GM18505 (cell line): ENCODE measurements at regions not wholly inside any gene's neighbourhood (a gene's known extent, or its start where the extent isn't known, plus 50 kb on each side); places are given as distances from the start of the nearest gene placed in this dataset.
"Not testable (repeated sequence)": the region's sequence is repeated elsewhere in the genome, so short reads cannot be mapped to it uniquely, and the experiment has no call there.

Source experiments
- ATAC-seq: cut with Tn5 transposase; IDR thresholded peaks from one replicate; pipeline ENCODE4 v1.9.1; 2021; ENCODE audit not compliant: unreplicated experiment
- POLR2A ChIP-seq: IDR thresholded peaks from 4 replicates; pipeline ENCODE4 v1.6.1; 2011; ENCODE audit warnings: borderline replicate concordance; ENCODE audit not compliant: insufficient read depth, insufficient read length; ENCODE audit errors: extremely low read depth

- no peak for TF ChIP-seq POLR2A
- ATAC-seq: no peak
Observed at GRCh38 chr17:73834684-73835343, 190.6 kb upstream of the SDK2 start.

- no peak for TF ChIP-seq POLR2A
- ATAC-seq: no peak
Observed at GRCh38 chr17:73835605-73836004, 191.4 kb upstream of the SDK2 start.

- TF ChIP-seq POLR2A: no peak
- ATAC-seq: no peak
Observed at GRCh38 chr17:73838815-73839214, 194.6 kb upstream of the SDK2 start.

GRCh38 chr17:73840829-73841228 lies 196.6 kb upstream of the SDK2 start:
- no peak for ATAC-seq
- TF ChIP-seq POLR2A: no peak

GRCh38 chr17:73841431-73842060 lies 197.3 kb upstream of the SDK2 start:
- no peak for TF ChIP-seq POLR2A
- no peak for ATAC-seq

- ATAC-seq: no peak
- TF ChIP-seq POLR2A: no peak
Observed at GRCh38 chr17:73847952-73848351, 203.7 kb upstream of the SDK2 start.

- TF ChIP-seq POLR2A: no peak
Observed at GRCh38 chr17:73850426-73850825, 206.2 kb upstream of the SDK2 start.

GRCh38 chr17:73851091-73851490 lies 206.8 kb upstream of the SDK2 start:
- no peak for ATAC-seq
- no peak for TF ChIP-seq POLR2A

More at GRCh38 chr17:73850426-73850825, 206.2 kb upstream of the SDK2 start:
- no peak for ATAC-seq

GRCh38 chr17:73851921-73852320 lies 207.7 kb upstream of the SDK2 start:
- ATAC-seq: no peak
- TF ChIP-seq POLR2A: no peak

- ATAC-seq: no peak
- TF ChIP-seq POLR2A: no peak
Observed at GRCh38 chr17:73855720-73856333, 211.6 kb upstream of the SDK2 start.

- no peak for ATAC-seq
- no peak for TF ChIP-seq POLR2A
Observed at GRCh38 chr17:73856556-73856955, 212.3 kb upstream of the SDK2 start.

- not testable (repeated sequence) for ATAC-seq
Observed at GRCh38 chr17:73859439-73860008, 215.3 kb upstream of the SDK2 start.

- no peak for TF ChIP-seq POLR2A
- ATAC-seq: no peak
Observed at GRCh38 chr17:73861543-73861942, 217.3 kb upstream of the SDK2 start.
